ENCODE measurements at regions not wholly inside any gene's neighbourhood (a gene's known extent, or its start where the extent isn't known, plus 50 kb on each side); places are given as distances from the start of the nearest gene placed in this dataset.
A peak's percentile ranks its signal among the peaks of the same experiment; 100 is the strongest.

DNA sequence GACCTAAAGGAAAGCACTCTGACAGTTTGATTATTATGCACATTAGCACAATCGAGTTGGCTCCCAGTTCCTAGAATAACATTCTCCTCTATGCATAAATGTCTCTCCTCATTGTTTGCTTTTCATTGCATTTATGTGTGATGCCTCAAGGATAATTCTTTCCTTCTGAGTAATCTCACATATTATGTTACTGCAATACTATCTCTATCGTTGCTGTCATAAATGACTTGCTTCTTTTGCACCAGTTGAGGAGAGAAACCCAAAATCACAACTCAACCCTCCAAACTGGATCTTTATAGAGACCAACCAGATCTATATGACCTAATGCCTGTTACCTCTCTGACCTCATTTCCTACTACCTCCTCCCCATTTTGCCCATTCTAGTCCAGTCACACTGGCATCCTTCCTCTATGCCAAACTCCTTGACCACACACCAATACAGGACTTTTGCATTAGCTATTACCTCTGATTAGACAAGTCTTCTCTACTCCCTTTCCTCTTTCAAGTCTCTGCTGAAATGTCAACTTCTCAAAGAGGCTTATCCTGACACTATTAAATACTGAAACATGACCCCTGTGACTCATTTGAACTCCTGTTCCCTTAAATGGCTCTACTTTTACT, 1026.0 kb downstream of the TUSC7 start:
- Histone ChIP-seq H3K36me3 (no peaks in the 10 kb centered on the region), H3K9me3 (no peaks in the 10 kb centered on the region), H3K4me3 (no peak overlapping the region), H3K27me3 (no peaks in the 10 kb centered on the region)
- peak; percentile 14 for DNase-seq

GRCh38 chr3:117736846-117737245, 1027.3 kb downstream of the TUSC7 start:
- no peaks in the 10 kb centered on the region for H3K9me3 ChIP-seq
- no peak for DNase-seq

GRCh38 chr3:117743993-117744392, 1034.4 kb downstream of the TUSC7 start:
- no peak for DNase-seq
- Histone ChIP-seq H3K36me3 (no peaks in the 10 kb centered on the region), H3K4me3 (no peak overlapping the region), H3K27me3 (no peaks in the 10 kb centered on the region), H3K9me3 (no peaks in the 10 kb centered on the region)

More at GRCh38 chr3:117736846-117737245, 1027.3 kb downstream of the TUSC7 start:
- H3K4me3 ChIP-seq, result no peak overlapping the region
- H3K27me3 ChIP-seq, result no peaks in the 10 kb centered on the region
- H3K36me3 ChIP-seq, result no peaks in the 10 kb centered on the region

GRCh38 chr3:117744935-117745334, 1035.4 kb downstream of the TUSC7 start:
- DNase-seq, result no peak
- H3K27me3 ChIP-seq, result no peaks in the 10 kb centered on the region
- H3K36me3 ChIP-seq, result no peaks in the 10 kb centered on the region
- no peak overlapping the region for H3K4me3 ChIP-seq
- no peaks in the 10 kb centered on the region for H3K9me3 ChIP-seq

DNA sequence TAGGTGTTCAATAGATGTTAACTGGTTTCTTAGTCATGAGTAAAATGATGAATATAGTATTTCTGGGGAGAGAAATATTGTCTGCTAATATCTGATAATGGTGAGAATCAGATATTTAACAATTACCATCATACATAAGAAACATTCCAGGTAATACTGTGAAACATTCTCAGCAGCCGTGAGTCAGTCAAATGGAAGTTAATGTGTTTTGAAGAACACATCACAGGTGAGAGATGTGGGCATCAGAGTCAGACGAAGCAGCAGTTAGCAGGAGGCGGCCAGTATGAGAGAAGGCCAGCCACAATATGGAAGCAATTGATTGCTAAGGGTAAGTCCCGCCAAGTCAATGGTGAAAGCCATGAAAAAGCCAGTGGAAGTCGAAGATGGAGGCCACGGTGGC, 1035.9 kb downstream of the TUSC7 start:
- DNase-seq, result no peak
- H3K36me3 ChIP-seq, result no peaks in the 10 kb centered on the region
- H3K4me3 ChIP-seq, result no peak overlapping the region
- H3K27me3 ChIP-seq, result no peaks in the 10 kb centered on the region
- H3K9me3 ChIP-seq, result no peaks in the 10 kb centered on the region

- Histone ChIP-seq H3K4me3 (no peak overlapping the region), H3K36me3 (no peaks in the 10 kb centered on the region), H3K27me3 (no peaks in the 10 kb centered on the region), H3K9me3 (no peaks in the 10 kb centered on the region)
- DNase-seq, result no peak
These were observed 1036.5 kb downstream of the TUSC7 start for GRCh38 chr3:117746066-117746465.

DNA sequence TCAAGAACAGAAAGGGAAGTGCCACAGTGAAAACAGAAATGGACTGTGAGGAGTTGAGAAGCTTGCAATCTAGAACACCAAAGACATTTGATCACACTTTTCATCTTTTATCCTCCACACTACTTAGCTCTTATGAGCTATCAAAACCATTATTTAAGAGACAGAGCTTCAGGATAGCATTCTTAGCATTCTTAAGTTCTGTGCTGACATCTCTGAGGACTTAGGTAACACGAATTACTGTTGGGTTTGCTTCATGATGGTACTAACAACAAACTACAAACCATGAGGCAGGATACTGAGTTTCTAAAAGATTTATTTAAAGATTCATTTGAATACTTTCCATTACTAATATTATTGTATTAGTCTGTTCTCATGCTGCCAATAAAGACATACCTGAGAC, 1038.6 kb downstream of the TUSC7 start:
- H3K4me3 ChIP-seq, result no peak overlapping the region
- no peaks in the 10 kb centered on the region for H3K9me3 ChIP-seq
- H3K36me3 ChIP-seq, result no peaks in the 10 kb centered on the region
- H3K27me3 ChIP-seq, result no peaks in the 10 kb centered on the region
- no peak for DNase-seq

DNA sequence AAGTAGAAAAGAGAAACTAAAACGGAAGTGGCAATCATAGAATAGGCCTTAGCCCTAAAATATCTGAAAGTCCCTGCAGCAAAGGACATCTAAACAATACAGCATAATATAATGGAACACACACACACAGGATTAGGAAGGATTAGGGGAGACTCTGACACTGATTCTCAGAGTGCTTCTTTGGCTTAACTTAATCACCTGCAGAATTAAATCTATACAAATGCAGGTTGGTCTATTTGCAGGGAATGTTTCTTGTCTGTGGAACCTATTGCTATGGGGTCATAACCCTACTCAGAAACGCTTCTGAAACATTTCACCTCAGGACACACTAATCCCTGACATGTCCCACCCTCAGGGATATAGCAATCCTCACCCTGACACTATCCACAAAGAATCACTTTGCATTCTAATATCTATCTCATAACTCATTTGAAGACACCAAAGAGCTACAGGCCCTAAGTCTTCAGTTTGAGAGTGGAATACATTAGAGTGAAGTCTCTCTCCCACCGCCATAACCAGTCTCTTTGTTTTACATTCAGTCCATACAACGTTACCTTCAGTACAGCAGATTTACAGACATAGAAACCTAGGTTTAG, 1041.2 kb downstream of the TUSC7 start:
- Histone ChIP-seq H3K27me3 (no peaks in the 10 kb centered on the region), H3K36me3 (no peaks in the 10 kb centered on the region), H3K4me3 (no peak overlapping the region), H3K9me3 (no peaks in the 10 kb centered on the region)
- DNase-seq, result no peak

GRCh38 chr3:117751651-117752050, 1042.1 kb downstream of the TUSC7 start:
- Histone ChIP-seq H3K36me3 (no peaks in the 10 kb centered on the region), H3K27me3 (no peaks in the 10 kb centered on the region), H3K4me3 (no peak overlapping the region), H3K9me3 (no peaks in the 10 kb centered on the region)
- no peak for DNase-seq

- H3K9me3 ChIP-seq, result no peaks in the 10 kb centered on the region
- H3K36me3 ChIP-seq, result no peaks in the 10 kb centered on the region
- no peaks in the 10 kb centered on the region for H3K27me3 ChIP-seq
- H3K4me3 ChIP-seq, result no peak overlapping the region
- DNase-seq, result no peak
These were observed 1043.6 kb downstream of the TUSC7 start for GRCh38 chr3:117752984-117753717.

DNA sequence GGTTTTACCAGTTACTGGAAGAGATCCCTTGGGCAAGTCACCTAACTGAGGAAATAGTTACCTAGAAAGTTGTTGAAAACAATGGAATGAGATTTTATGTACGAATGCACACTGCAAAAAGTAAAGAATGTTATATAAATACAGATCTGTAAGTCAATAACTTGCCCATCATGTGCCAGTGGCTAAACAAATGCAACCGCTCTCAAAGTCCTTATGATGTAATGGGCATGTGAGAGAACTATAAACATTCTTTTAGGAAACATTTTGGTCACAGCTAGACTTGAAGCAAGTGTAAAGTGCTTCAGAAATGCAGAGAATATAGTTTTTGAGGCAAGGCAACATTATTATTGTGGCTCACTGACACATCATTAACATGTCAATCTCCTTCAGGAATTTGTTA, 1044.5 kb downstream of the TUSC7 start:
- no peaks in the 10 kb centered on the region for H3K36me3 ChIP-seq
- H3K4me3 ChIP-seq, result no peak overlapping the region
- no peak for DNase-seq
- H3K9me3 ChIP-seq, result no peaks in the 10 kb centered on the region
- H3K27me3 ChIP-seq, result no peaks in the 10 kb centered on the region

- H3K27me3 ChIP-seq, result no peaks in the 10 kb centered on the region
- no peaks in the 10 kb centered on the region for H3K9me3 ChIP-seq
- H3K4me3 ChIP-seq, result no peak overlapping the region
- no peaks in the 10 kb centered on the region for H3K36me3 ChIP-seq
- DNase-seq, result no peak
These were observed 1045.3 kb downstream of the TUSC7 start for GRCh38 chr3:117754841-117755240.

DNA sequence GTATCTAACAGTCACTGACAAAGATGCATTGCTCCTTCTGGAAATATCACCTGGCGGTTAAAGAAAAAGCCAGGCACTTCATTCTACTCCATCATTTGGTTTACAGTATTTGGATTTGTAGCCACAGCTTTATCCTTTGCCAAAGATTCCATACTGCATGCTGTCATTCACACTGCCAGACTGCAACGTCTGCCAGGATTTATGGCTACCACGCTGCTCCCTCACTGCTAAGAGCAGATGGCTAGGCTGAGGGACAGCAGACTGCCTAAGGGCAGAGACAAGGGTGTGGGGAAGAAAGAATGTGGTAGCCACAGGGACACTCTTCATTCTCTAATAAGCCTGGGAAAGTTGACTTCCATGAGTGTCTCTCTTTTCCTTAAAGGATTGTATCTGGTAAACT, 1047.0 kb downstream of the TUSC7 start:
- peak; percentile 55 for DNase-seq
- Histone ChIP-seq H3K4me3 (no peak overlapping the region), H3K9me3 (no peaks in the 10 kb centered on the region), H3K27me3 (no peaks in the 10 kb centered on the region), H3K36me3 (no peaks in the 10 kb centered on the region)

DNA sequence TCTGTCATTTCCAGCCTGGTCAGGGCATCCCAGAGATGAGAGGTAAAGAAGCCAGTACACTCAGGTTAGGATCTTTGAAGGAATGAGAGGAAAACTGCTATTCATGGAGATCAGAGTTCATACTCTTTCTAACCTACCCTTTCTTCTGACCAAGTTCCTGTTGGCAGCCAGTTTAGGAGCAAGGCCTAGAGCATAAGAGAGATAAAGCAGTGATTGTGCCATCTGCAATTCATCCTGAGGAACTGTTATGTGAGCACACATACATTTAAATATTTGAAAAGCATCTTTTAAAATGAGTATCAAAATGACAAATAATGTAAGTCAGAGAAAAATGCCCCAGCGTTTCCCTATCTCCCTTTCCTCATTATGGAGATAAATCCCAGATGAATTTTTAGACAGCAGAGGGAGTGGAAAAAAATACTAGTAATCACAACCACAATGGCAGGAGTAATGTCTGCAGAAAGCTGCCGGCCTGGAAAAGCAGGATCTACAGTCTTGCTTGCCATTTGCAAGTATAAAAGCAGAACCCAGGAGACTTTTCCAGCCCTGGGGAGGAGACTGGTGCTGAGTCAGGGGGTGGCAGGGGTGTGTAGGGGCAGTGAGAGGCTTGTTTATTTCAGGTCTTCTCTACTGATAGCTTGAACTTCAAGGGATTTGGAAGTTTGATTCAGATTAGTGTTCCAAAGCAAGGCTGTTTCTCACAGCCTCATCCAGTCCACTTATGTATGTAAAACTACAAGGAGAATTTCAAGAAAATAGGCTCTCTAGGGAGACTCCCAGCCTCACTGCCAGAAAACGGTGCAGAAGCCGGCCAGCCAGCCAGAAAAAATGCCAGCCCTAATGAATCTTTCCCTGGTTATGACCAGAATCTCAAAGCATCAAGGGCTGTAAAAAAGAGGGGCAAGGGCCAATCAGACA, 1052.4 kb downstream of the TUSC7 start:
- DNase-seq, result no peak

DNA sequence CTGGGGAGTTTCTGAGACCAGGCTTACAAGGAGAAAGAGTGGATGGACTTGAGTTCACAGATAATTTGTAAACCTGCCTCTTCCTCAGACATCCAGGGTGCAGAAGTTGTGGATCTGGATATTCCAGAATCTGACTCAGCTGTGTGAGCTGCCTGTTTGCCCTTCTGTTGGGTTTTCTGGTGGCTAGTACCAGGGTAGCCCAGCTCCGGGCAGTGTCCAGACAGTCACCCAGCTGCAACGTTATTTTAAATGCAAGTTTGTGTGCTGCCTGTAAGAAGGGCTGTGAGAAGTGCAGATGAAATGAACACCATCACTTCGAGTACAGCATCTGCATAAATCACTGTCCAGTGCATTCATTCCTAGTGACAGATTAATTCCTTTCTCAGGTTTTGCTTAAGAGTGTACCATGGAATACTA, 1053.0 kb downstream of the TUSC7 start:
- Histone ChIP-seq H3K27me3 (no peaks in the 10 kb centered on the region), H3K4me3 (no peak overlapping the region), H3K9me3 (no peaks in the 10 kb centered on the region), H3K36me3 (no peaks in the 10 kb centered on the region)
- no peak for DNase-seq

More for the DNA sequence above, 1052.4 kb downstream of the TUSC7 start:
- Histone ChIP-seq H3K4me3 (no peak overlapping the region), H3K27me3 (no peaks in the 10 kb centered on the region), H3K36me3 (no peaks in the 10 kb centered on the region), H3K9me3 (no peaks in the 10 kb centered on the region)

GRCh38 chr3:117763561-117763960, 1054.0 kb downstream of the TUSC7 start:
- no peak for DNase-seq
- H3K4me3 ChIP-seq, result no peak overlapping the region
- no peaks in the 10 kb centered on the region for H3K27me3 ChIP-seq

GRCh38 chr3:117768581-117768980, 1059.0 kb downstream of the TUSC7 start:
- H3K27me3 ChIP-seq, result no peaks in the 10 kb centered on the region
- DNase-seq, result no peak

More at GRCh38 chr3:117763561-117763960, 1054.0 kb downstream of the TUSC7 start:
- Histone ChIP-seq H3K36me3 (no peaks in the 10 kb centered on the region), H3K9me3 (no peaks in the 10 kb centered on the region)

More at GRCh38 chr3:117768581-117768980, 1059.0 kb downstream of the TUSC7 start:
- Histone ChIP-seq H3K9me3 (no peaks in the 10 kb centered on the region), H3K4me3 (no peak overlapping the region), H3K36me3 (no peaks in the 10 kb centered on the region)

All from MG63 (cell line).